CD4-positive, alpha-beta T cell treated with Interleukin-17A for 4 hours (primary cell): ENCODE measurements at regions not wholly inside any gene's neighbourhood (a gene's known extent, or its start where the extent isn't known, plus 50 kb on each side); places are given as distances from the start of the nearest gene placed in this dataset.
"Not testable (repeated sequence)": the region's sequence is repeated elsewhere in the genome, so short reads cannot be mapped to it uniquely, and the experiment has no call there.

Source experiments
- DNase-seq: peaks from one replicate; pipeline ENCODE4 v3.0.0-alpha.2; 2020; ENCODE audit warnings: mixed read lengths

DNA sequence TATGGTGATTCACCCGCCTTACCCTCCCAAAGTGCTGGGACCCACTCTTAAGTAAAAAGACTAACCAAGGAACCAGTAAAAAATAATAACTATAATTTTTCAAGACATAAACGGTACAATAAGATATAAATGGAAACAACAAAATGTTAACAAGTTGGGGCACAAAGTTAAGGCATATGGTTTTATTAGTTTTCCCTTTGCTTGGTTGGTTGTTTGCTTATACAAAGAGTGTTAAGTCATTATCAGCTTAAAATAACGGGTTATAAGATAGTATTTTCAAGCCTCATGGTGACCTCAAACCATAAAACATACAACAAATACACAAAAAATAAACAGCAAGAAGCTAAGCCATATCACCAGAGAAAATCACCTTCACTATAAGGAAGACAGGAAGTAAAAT, 406.1 kb downstream of the SEC23A start:
- DNase-seq = no peak

DNA sequence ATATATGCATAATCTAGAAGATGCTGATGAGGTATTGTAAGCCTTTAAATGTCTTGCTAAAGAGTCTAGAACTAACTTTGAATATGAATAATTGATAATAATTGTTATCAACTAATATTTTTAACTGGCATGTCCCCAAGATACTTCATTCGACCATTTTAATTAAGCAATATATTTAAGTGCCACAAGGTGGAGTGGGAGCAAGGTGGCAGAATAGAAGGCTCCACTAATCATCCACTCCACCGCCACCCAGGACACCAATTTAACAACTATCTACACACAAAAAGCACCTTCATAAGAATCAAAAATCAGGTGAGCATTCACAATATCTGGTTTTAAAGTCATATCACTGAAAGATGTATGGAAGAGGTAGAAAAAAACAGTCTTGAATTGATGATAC, 409.6 kb downstream of the SEC23A start:
- DNase-seq = no peak

GRCh38 chr14:38669027-38669426, 413.1 kb upstream of the CLEC14A start:
- no peak for DNase-seq

DNA sequence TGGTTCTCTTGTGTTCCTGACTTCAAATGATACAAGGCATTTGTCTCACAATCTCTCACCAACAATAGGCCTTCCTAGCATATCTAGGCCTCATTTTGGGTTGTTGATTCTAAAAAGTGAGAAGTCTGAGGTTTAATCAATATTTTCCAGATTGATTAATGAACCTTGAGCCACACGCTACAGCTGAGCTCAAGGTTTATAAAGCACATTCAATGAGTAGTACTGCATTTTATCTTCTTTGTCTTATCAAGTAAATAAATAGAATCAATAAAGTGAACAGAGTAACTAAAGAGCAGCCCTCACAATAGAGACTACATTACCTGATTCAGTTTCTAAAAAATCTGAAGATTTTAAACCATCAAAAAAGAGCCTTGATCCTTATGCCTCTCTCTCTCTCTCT, 407.5 kb upstream of the CLEC14A start:
- DNase-seq = no peak

DNA sequence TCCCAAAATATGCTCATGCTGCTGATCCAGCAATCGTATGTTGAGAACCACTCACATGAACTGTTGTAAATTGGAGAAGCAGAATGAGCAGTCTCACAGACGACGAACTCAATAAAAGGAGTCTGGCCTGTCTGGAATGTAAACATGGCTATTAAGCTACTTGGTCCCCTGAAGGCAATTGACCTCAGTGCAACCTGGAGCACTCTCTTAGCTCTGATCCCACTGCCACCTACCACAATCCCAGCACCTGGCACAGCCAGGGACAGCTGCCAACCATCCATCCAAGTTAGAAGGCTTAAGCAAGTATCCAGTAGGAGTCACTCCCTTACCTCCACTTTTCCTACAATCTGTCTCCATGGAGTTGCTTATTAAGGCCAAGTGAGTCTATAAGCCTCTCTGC, 406.9 kb upstream of the CLEC14A start:
- no peak for DNase-seq

DNA sequence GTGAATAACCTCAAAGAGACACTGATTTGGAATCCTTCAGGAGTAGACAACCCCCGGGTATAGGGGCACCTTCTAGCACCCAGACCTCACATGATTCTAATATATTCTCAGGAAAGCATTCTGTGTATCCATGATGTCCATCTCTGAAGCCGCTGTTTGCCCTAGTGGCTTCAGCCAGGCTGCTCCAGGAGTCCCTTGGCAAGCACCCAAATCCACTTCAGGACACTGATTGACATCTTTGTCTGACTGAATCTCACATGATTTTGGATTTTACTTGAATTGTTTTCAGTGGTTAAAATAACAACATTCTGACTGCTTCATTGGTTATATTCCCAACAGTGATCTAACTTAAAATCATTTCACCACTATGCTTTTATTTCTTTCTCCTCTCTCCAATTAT, 390.5 kb upstream of the CLEC14A start:
- DNase-seq = no peak

- DNase-seq = not testable (repeated sequence)
Observed at GRCh38 chr14:38634913-38635312, 379.0 kb upstream of the CLEC14A start.

- DNase-seq = no peak
Observed at GRCh38 chr14:38629412-38629811, 373.5 kb upstream of the CLEC14A start.

DNA sequence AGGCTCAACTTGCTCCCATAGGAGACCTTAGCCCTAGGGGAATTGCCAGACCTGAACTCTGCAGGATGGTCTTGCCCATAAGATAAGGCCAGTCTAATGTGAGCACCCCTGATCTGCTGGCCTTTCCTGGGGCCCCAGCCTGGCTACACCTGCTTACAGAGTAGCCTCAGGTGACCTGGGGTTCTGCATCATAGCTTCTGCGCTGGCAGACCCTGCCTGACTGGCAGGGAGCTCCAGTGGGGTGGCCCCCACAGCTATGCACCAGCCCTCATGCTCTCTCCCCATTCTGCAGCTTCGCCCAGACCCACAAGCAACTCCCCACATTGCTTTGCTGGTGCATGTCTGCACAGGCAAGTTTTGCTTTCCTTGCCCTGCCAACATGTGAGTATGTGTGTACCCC, 371.3 kb upstream of the CLEC14A start:
- DNase-seq = no peak

GRCh38 chr14:38623661-38624060, 367.8 kb upstream of the CLEC14A start:
- no peak for DNase-seq

DNA sequence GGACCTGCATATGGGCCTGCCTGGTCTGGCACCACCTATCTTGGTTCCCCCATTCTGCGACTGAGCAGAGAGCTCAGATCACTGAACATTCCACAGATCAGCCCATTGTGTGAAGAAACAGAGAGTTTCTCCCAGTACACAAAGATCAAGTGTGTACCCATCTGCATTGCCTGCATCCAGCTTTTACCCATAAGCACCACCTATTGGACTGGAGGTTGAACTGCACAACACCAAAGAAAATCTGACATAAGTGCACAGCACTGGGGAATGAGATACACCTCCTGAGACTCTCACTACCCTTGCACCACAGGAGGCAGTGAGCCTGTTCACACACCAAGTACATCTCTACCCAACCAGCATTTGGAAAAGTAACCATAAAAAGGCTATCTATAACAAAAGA, 362.6 kb upstream of the CLEC14A start:
- no peak for DNase-seq

DNA sequence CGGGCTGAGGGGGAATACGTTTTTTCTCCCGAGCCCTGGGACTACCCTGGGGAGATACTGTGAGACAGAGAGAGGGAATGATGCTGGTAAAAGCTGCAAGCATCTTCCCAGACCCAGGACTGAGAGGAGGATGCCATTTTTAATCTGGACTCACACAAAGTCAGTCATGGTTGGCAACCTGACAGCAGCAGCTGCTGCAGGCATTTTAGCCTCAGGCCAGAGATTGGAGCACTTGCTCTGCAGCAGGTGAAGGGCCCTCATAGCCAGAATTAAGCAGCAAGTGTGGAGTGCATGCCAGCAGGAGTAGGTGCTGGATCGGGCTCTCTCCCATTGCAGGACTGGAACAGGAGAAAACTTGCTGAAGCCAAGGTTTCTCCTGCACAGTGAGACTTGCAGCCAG, 361.1 kb upstream of the CLEC14A start:
- DNase-seq = no peak

GRCh38 chr14:38611928-38612327, 356.0 kb upstream of the CLEC14A start:
- DNase-seq = no peak

GRCh38 chr14:38608244-38608643, 352.4 kb upstream of the CLEC14A start:
- DNase-seq = no peak

- DNase-seq = no peak
Observed at GRCh38 chr14:38605193-38606114, 349.6 kb upstream of the CLEC14A start.

GRCh38 chr14:38600572-38600971, 344.7 kb upstream of the CLEC14A start:
- DNase-seq = not testable (repeated sequence)

DNA sequence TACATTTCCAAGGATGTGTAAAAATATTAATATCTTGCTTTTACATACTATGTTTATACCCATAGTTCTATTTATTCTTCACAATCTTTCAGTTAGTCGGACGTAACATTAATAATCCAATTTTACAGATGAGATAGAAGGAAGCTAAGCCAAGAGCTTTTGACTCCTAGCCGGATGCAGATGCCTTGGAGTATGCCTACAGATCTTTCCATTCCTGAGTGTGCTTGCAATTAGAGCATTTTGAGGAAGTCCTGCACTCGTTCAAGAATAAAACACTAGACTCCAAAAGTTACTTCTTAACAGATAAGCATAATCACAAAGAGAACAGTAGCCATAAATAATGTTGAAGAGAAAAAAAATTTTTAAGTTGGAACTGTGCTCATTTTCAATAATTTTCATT, 337.6 kb upstream of the CLEC14A start:
- no peak for DNase-seq

GRCh38 chr14:38592764-38593442, 337.0 kb upstream of the CLEC14A start:
- DNase-seq = no peak

DNA sequence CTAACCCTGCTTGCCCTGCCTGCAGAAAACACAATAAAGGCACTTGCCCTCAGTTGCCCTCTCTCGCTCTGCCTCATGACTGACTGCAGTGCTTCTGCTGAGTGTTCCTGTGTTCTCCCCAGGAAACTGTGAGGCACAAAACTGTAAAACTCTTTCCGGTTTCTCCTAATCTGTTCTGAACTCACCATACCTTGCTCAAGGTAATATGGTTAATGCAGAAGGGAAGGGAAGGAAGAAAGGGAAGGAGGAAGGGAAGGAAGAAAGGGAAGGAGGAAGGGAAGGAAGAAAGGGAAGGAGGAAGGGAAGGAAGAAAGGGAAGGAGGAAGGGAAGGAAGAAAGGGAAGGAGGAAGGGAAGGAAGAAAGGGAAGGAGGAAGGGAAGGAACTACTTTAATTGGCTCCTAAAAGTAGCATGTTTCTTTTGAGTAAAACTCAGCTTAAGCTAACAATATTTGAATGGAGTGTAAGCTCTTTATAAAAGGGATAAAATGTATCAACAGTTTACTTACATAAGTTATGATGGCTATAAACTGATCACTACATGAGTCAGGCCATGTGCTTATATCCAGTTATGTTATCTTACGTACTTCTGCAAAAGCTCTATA, 334.0 kb upstream of the CLEC14A start:
- DNase-seq = no peak

DNA sequence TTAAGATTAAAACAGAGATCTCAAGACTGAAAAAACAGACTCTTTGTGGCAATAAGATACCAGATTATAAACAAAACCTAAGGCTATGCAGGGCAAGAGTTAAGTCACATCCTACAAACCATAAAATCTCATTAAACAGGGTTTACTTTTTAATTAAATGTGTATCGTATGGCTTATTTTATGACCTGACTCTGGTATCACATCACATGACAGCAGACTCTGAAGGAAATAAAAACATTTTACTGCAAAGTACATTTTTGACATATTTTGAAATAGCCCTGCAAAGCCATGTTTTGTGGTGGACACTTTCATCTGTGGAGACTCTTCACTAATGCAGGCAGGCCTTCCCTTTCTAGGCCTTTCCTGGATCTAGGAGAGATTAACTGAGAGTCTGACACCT, 327.6 kb upstream of the CLEC14A start:
- DNase-seq = no peak

- no peak for DNase-seq
Observed at GRCh38 chr14:38578278-38578681, 322.4 kb upstream of the CLEC14A start.

DNA sequence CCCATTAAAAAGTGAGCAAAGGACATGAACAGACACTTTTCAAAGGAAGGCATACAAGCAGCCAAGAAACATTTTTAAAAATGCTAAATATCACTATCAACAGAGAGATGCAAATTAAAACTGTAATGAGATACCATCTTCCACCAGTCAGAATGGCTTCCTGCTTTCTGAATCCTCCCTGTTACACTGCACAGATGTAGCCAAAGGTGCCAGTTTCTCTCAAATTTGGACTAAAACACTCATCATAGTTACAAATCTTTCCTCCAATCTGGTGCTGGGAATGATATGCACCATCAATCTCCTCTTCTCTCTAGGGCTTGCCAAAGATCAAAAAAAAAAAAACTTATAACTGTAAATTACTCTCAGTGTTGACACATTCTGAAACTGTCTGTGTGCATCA, 311.8 kb upstream of the CLEC14A start:
- no peak for DNase-seq

DNA sequence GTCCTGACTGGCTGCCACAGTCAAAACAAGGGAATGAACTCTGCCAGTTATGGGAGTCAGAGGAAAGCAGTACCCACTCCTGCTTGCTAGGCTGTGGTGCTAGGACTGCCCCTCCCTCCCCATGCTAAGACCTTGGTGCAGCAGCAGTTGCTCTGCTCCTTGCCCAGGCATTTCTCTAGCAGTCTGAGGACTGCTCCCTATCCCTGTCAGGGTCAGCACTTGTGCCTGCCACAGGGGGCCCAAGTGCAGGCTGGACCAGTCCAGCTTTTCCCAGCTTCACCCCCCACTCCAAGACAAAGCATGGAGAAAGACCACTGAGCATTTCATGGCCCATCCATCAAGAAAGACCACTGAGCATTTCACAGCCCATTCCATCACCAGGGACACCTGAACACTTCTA, 305.8 kb upstream of the CLEC14A start:
- DNase-seq = no peak

- no peak for DNase-seq
Observed at GRCh38 chr14:38559711-38560110, 303.8 kb upstream of the CLEC14A start.
